Dermis blood vessel endothelial cell (primary cell): ENCODE measurements at regions not wholly inside any gene's neighbourhood (a gene's known extent, or its start where the extent isn't known, plus 50 kb on each side); places are given as distances from the start of the nearest gene placed in this dataset.
"Not testable (repeated sequence)": the region's sequence is repeated elsewhere in the genome, so short reads cannot be mapped to it uniquely, and the experiment has no call there.

ENCODE experiments used
- DNase-seq: peaks from one replicate; pipeline ENCODE4 v3.0.0; 2010

DNA sequence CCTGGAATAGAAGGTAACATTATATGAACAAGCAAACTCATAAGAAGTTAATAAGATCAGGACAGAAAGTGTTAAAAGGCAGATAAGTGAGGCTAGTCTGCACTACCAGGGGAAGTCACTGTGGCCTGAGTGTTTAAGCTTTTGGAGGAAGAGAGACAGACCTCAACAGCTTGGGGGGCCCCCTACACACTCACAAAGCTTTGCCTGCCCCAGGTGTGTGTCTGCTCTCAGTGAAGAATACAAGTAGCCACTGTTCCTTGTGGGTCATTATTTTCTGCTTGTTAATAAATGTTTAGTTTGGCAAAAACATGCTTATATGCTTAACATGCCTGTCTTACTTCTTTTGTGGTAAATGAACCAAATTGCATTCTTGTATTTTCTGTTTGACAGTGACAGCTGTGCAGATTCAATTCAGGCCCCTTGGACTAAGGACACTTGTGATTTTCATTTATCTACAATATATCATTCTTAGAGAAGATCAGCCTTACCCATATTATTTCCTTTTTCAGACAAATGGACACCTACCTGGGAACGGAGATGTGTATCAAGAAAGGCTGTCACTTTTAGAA, 50.7 kb upstream of the C12orf71 start:
- no peak for DNase-seq

GRCh38 chr12:27140478-27140969, 58.1 kb upstream of the C12orf71 start:
- no peak for DNase-seq

- peak; percentile 92 for DNase-seq
These were observed 59.8 kb upstream of the C12orf71 start for GRCh38 chr12:27142101-27142721.

DNA sequence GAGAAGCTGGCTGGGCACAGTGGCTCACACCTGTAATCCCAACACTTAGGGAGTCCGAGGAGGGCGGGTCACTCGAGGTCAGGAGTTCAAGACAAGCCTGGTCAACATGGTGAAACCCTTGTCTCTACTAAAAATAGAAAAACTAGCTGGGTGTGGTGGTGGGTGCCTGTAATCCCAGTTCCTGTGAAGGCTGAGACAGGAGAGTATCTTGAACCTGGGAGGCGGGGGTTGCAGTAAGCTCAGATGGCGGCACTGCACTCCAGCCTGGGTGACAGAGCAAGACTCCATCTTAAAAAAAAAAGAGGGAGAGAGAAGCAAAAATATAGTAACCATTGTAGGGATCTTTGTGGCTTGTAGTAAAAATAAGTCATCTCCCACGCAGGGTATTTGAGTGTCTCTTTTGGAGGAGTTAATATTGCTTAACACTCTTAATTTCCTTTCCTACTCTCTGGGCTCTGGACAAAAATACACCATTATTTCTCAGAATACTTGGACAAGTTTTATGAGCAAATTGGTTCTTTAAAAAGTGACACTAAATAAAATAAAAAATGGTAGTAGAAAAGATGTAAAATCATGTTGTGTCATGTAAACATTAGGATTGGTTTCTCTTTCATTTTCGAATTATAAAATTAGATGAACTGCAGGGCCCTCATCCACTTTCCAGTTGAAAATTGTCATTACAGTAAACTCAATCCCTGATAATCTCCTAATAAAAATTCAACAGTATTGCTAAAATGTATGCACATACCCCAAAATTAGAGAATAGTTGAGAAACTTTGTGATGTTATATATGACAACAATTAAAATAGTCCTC, 61.1 kb upstream of the C12orf71 start:
- DNase-seq: no peak

GRCh38 chr12:27145725-27146124, 63.3 kb upstream of the C12orf71 start:
- DNase-seq: not testable (repeated sequence)

- no peak for DNase-seq
These were observed 66.0 kb upstream of the C12orf71 start for GRCh38 chr12:27148373-27148772.

DNA sequence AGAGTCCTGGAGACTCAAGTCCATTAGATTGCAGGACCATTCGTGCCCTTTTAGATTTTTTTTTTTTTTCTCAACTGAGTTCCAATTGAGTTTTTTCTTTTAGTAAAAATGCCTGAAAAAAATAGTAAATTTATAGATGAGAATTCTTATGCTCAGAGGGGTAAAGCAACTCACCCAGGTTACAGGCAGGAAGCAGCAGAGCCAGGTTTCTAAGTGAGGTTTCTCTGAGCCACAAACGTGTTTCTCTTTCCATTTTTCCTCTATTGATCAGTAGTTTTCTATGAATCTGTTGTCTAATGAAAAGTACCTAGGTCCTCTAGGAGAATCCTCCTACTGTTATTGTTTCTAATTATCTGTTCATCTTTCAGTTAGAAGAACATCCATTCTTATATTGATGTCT, 66.4 kb upstream of the C12orf71 start:
- DNase-seq: no peak

GRCh38 chr12:27151479-27151878, 69.1 kb upstream of the C12orf71 start:
- DNase-seq: no peak

DNA sequence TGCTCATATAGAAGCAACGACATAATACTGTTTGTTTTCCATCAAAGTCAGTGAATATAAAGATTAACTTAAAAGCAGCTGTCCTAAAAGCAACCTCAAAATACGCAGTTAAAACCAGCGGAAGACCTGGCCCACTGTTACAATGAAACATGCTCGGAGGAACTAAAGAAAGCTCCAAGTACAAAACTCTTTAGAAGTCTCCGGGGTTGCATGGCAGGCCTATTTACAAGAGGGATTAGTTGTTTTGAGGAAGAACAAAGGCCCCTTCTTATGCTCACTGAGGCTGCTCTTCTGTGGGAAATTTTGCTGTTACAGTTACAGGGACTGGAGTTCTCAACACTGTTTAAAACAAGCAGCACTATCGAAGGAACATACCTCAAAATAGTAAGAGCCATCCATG, 75.9 kb upstream of the C12orf71 start:
- no peak for DNase-seq

DNA sequence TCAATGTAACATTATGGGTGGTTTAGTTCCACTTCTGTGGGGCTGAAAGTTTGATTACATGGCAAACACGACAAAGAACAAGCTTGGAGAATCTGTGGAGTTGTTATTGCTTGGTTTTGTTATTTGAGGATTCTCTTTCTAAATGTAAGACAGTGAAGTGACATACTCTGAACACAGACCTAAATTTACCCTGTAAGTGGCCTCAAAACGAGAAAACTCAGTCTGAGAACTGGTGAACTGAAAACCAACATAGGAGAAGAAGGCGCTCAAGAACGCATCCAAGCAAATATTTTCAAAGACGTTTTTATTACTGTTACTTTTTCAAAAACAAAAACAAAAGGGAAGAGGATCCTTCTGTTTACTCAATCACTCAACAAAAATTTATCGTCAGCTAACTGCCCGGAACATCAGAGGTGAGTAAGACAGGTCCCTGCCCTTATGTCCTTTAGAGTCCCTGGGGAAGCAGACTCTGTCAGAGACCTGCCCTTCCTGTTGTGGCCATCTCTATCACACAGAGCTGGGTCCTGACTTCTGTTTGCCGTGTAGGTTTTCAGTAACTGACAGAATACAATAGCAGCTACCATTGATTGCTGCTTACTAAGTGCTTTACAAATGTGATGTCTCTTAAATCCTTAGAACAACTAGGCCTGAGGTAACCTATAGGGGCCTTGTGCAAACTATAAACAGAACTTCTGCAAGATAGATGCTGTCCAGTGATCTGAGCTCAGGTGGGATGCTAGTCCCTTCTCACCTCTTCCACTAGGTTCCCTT, 79.3 kb upstream of the C12orf71 start:
- peak; percentile 26 for DNase-seq

DNA sequence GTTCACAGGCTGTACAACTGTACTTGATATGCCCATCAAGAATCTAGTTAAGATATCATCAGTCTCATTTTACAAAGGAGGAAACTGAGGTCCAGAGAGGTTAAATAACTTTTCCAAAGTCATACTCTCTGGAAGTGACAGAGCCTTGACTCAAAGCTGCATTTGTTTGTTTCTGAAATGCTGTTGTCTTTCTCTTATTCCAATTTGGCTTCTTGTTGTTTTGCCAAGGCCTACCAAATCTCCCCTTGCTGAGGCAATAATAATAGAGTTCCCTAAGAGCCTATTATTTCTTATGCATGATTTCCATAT, 79.8 kb upstream of the C12orf71 start:
- DNase-seq: peak; percentile 43

DNA sequence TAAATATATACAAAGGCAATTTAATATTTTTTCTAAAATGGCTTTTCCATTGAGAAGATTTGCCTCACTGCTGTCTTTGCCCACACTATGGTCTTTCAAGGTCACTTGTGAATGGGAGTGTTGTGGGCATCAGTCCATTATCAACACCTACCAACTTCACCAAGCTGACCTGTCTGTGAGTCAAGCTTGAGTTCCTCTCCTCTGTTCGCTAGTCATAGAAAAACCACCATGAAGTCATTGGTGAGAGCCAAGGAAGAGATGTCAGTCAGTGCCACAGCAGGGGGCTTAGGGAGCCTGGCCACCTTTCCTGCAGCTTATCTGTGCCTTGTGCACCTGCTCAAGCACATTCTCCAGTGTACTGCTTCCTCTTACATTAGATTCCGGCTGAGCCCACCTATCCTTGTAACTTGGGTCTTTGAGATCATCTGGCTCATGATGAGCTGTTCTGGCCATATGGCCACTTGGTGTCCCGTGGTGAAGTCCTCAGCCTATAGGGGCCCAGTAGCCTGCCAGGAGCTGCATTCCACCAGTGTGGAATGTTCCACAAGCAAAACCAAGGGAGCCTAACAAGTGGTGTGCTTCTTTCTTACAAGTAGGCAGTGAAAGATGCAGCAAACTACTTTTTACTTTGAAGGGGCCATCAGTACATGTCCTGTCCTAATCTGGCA, 80.8 kb upstream of the C12orf71 start:
- DNase-seq: peak; percentile 31

DNA sequence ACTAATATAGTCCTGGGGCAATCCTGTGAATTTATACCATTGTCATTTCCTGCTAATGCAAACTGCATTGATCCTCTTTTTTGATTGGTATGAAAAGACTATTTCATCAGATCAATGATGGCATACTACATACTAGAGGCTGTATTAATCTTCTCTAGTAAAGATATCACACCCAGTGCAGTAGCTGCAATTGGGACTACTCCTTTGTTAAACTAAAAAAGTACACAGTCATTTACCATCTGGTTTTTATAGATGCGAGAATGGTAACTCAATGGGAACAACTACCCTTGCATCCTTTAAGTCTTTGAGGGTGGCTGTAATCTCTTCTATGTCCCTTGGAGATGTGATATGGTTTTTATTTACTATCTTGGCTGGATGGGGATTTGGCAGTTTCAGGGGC, 80.2 kb upstream of the STK38L start:
- DNase-seq: no peak

DNA sequence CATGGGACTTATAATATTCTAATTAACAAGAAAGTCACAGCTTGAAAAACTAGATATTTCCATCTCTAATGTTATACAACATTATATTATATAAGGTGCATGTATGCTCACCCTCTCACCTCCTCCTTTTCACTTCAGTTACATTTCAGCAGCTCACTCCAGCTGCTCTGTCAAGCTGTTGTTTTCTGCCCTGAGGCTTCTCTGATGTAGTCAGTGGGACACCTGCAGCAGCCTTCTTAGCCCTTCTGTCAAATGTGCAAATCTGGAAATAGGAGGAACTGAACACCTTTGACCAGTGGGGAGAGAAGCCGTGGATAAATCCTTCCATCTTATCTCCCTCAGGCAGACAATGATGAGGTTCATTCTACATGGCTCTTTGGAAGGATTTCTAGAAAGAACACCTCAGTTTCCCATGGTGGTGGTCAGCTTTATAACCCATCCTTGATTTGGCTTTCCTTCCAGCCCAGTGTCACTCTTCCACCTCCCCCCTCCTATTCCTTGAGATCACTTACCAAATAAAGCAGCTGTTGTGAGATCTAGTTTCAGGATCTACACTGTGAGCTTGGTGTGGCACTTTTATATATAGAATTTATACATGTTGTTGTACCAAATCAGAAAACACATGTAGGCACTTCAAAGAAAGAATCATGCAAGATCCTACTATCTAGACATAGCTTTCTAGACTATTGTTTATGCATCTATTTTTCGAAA, 79.6 kb upstream of the STK38L start:
- DNase-seq: no peak

- not testable (repeated sequence) for DNase-seq
These were observed 78.1 kb upstream of the STK38L start for GRCh38 chr12:27165958-27166357.

DNA sequence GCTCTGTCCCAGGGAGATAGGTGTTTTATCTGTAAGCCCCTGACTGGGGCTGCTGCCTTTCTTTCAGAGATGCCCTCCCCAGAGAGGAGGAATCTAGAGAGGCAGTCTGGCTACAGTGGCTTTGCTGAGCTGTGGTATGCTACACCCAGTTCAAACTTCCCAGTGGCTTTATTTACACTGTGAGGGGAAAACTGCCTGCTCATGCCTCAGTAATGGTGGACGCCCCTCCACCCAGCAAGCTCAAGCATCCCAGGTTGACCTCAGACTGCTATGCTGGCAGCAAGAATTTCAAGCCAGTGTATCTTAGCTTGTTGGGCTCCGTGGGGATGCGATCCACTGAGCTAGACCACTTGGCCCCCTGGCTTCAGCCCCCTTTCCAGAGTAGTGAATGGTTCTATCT, 72.6 kb upstream of the STK38L start:
- not testable (repeated sequence) for DNase-seq

DNA sequence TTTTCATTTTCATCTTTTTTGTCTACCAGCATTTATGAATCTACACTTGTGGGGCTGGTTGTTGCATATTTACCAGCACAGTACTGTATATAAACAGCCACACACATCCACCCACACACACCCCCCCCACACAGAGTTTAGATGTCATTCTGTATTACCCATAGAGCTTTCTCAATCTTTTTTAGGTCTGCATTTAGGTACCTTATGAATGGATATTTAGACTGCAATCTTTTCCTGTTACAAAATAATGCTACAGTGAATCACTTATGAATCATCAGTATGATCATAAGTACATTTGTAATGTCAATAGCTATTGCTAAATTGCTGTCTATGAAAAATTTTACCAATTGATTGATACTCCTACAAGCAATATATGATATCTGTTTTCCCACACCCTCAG, 67.3 kb upstream of the STK38L start:
- peak; percentile 48 for DNase-seq

DNA sequence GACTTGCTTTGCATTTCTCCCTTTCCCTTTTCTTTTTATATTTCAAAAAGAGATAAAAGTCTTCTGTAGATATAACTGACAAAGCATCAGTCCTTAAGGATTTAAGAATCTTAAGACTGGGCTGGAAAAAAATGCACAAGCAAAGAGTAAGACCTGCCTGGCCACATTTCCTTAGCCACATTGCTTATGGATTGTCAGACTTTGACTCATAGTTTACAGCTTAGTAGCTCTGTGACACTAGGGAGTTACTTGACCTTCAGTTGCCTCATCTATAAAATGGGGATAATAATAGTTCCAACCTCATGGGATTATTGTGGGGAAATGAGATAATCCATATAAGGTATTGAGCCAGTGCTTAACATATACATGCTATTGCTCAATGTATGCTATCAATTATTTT, 66.4 kb upstream of the STK38L start:
- peak; percentile 44 for DNase-seq

DNA sequence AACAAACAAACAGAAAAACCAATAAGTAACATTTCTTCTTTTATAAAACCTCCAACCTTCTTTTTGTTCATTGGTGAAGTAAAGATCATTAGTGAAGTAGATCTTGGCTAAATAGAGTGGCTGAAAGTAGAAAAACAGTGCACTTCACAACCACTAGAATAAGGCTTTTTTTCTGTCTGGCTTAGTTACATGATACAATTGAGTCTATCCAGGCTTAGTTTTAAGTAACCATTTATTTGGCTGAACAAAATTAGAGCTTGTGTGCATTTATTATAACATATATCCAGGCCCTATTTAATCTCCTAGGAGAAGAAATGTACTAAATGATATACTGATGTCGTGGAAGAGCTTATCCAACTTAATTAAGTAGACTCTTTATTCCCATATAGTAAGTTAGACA, 65.8 kb upstream of the STK38L start:
- no peak for DNase-seq

GRCh38 chr12:27178723-27179399, 65.2 kb upstream of the STK38L start:
- no peak for DNase-seq
